Upper lobe of left lung (tissue), 4 donors: ENCODE measurements at regions not wholly inside any gene's neighbourhood (a gene's known extent, or its start where the extent isn't known, plus 50 kb on each side); places are given as distances from the start of the nearest gene placed in this dataset.

ENCODE experiments used
- CTCF ChIP-seq, 6 experiments: fragments of 450-650 bp in 4 of 6; fragments of 200-600 bp in 2 of 6; sonication (generic) in 2 of 6; IDR thresholded peaks; one replicate each; pipeline ENCODE4 v1.5.1; 2016 to 2019; ENCODE audit warnings: antibody characterized with exemption in 6 of 6
- EP300 ChIP-seq, 4 donors: sonication (generic); formaldehyde crosslinking; IDR thresholded peaks; one replicate each; pipeline ENCODE4 v1.5.1; 2017; ENCODE audit warnings: antibody characterized with exemption in 4 of 4, control low read depth in 2 of 4
- POLR2A ChIP-seq, 4 donors: fragments of 450-650 bp; IDR thresholded peaks; one replicate each; pipeline ENCODE4 v1.5.1; 2016 to 2017; ENCODE audit warnings: antibody characterized with exemption in 4 of 4, mild to moderate bottlenecking in 2 of 4
- POLR2AphosphoS5 ChIP-seq, 2 donors: sonication (generic); formaldehyde crosslinking; IDR thresholded peaks; one replicate each; pipeline ENCODE4 v1.5.1; 2017; ENCODE audit warnings: antibody characterized with exemption in 2 of 2

- no peak for TF ChIP-seq POLR2AphosphoS5 (IDR thresholded peaks at IDR 0.05)
- TF ChIP-seq CTCF (IDR thresholded peaks at IDR 0.05), result no peak
- no peak for TF ChIP-seq POLR2A (IDR thresholded peaks at IDR 0.05)
- TF ChIP-seq EP300 (IDR thresholded peaks at IDR 0.05), result no peak
These were observed 145.9 kb downstream of the MN1 start for GRCh38 chr22:27655582-27656185.
